GM23338 (cell line): ENCODE measurements at regions not wholly inside any gene's neighbourhood (a gene's known extent, or its start where the extent isn't known, plus 50 kb on each side); places are given as distances from the start of the nearest gene placed in this dataset.

ENCODE experiments used
- CREB1 ChIP-seq: fragments of 250-450 bp; sonication (Bioruptor Pico); IDR thresholded peaks from 2 replicates; pipeline ENCODE4 v1.5.0; 2020; ENCODE audit warnings: low read depth, mild to moderate bottlenecking, moderate library complexity
- CTCF ChIP-seq, 2 experiments: fragments of 200-600 bp in 1 of 2; sonication (generic) in 1 of 2; conservative IDR thresholded peaks; 2 replicates each; pipeline versions ENCODE4 v1.5.1 to v1.6.1; 2016 to 2017; ENCODE audit warnings: antibody characterized with exemption in 2 of 2, low read depth in 2 of 2, mild to moderate bottlenecking in 2 of 2, moderate library complexity in 1 of 2
- ETS1 ChIP-seq: IDR thresholded peaks from 2 replicates; pipeline ENCODE4 v1.6.1; 2016; ENCODE audit warnings: antibody characterized with exemption
- EZH2 ChIP-seq: fragments of 200-600 bp; sonication (generic); IDR thresholded peaks from one replicate; pipeline ENCODE4 v1.8.0; 2017; ENCODE audit warnings: antibody characterized with exemption, mild to moderate bottlenecking, low read depth; ENCODE audit not compliant: unreplicated experiment
- EZH2phosphoT487 ChIP-seq: fragments of 200-600 bp; sonication (generic); IDR thresholded peaks from one replicate; pipeline ENCODE4 v1.8.1; 2018; ENCODE audit warnings: antibody characterized with exemption; ENCODE audit not compliant: unreplicated experiment
- JUNB ChIP-seq: IDR thresholded peaks from one replicate; pipeline ENCODE4 v1.6.1; 2016; ENCODE audit warnings: antibody characterized with exemption; ENCODE audit not compliant: unreplicated experiment
- NANOG ChIP-seq: IDR thresholded peaks from 2 replicates; pipeline ENCODE4 v1.6.1; 2016; ENCODE audit warnings: antibody characterized with exemption, borderline replicate concordance
- POLR2AphosphoS5 ChIP-seq: IDR thresholded peaks from 2 replicates; pipeline ENCODE4 v1.6.1; 2016; ENCODE audit warnings: antibody characterized with exemption, low read depth
- REST ChIP-seq: IDR thresholded peaks from one replicate; pipeline ENCODE4 v1.6.1; 2018; ENCODE audit warnings: antibody characterized with exemption; ENCODE audit not compliant: unreplicated experiment
- ZNF114 ChIP-seq: fragments of 250-450 bp; sonication (Bioruptor Pico); IDR thresholded peaks from 2 replicates; pipeline ENCODE4 v1.5.0; 2020; ENCODE audit warnings: mild to moderate bottlenecking, moderate library complexity

GRCh38 chr6:153984811-153985210 lies 54.2 kb upstream of the OPRM1 start:
- TF ChIP-seq ZNF114 (CRISPR knock-in tag) (no peak), CTCF (conservative IDR thresholded peaks at IDR 0.05; ENCODE audit: low read depth in 2 of 2) (no peak), EZH2phosphoT487 (no peak), JUNB (no peak), EZH2 (no peak), CREB1 (CRISPR knock-in tag) (no peak), POLR2AphosphoS5 (no peak), REST (no peak), ETS1 (no peak), NANOG (no peak)
